HUES48 (cell line): ENCODE measurements at regions not wholly inside any gene's neighbourhood (a gene's known extent, or its start where the extent isn't known, plus 50 kb on each side); places are given as distances from the start of the nearest gene placed in this dataset.

Experiments
- H3K27ac ChIP-seq: one replicate; pipeline ENCODE4 v1.7.0; 2013; ENCODE audit warnings: low read depth, low read length, inconsistent platforms
- H3K27me3 ChIP-seq: 2 replicates; pipeline ENCODE4 v1.6.1; 2013; ENCODE audit warnings: mild to moderate bottlenecking, low read length; ENCODE audit not compliant: control insufficient read depth, insufficient read depth
- H3K36me3 ChIP-seq: 2 replicates; pipeline ENCODE4 v1.6.1; 2013; ENCODE audit warnings: low read length; ENCODE audit not compliant: control insufficient read depth, insufficient read depth
- H3K4me1 ChIP-seq: 2 replicates; pipeline ENCODE4 v1.6.1; 2013; ENCODE audit warnings: mild to moderate bottlenecking, low read length; ENCODE audit not compliant: control insufficient read depth, insufficient read depth
- H3K4me3 ChIP-seq: 2 replicates; pipeline ENCODE4 v1.5.1; 2013; ENCODE audit warnings: mild to moderate bottlenecking, low read depth, low read length
- H3K9ac ChIP-seq: 2 replicates; pipeline ENCODE4 v1.6.1; 2013; ENCODE audit warnings: mild to moderate bottlenecking, low read depth, low read length, moderate library complexity
- H3K9me3 ChIP-seq: 2 replicates; pipeline ENCODE4 v1.6.1; 2013; ENCODE audit warnings: low read length; ENCODE audit not compliant: control insufficient read depth, insufficient read depth

GRCh38 chr5:105726093-105726492 lies 1944.6 kb downstream of the EFNA5 start:
- Histone ChIP-seq H3K27ac (no peak overlapping the region), H3K36me3 (no peaks in the 10 kb centered on the region), H3K9ac (no peak overlapping the region), H3K27me3 (no peaks in the 10 kb centered on the region), H3K9me3 (no peaks in the 10 kb centered on the region), H3K4me3 (no peak overlapping the region), H3K4me1 (no peaks in the 10 kb centered on the region)

DNA sequence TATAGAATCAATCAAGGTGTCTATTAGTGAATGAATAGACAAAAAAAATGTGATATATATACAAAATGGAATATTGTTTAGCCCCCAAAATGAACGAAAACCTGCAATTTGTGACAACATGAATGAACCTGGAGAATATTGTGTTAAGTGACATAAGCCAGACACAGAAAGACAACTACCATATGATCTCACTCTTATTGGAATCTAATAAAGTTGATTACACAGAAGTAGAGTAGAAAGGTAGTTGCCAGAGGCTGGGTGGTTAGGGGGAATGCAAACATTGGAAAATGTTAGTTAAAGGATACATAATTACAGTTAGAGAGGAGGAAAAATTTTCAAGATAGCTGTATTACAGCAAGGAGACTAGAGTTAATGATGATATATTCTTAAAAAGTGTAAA lies 1962.3 kb downstream of the EFNA5 start:
- Histone ChIP-seq H3K4me1 (0 out of 2 replicates have a peak, but pooled peaks cover 9% of the 10 kb centered on the region), H3K27ac (no peak overlapping the region), H3K9me3 (peaks cover 7% of the 10 kb centered on the region; the same call in 1 of the 2 replicates), H3K4me3 (no peak overlapping the region), H3K27me3 (no peaks in the 10 kb centered on the region), H3K36me3 (no peaks in the 10 kb centered on the region), H3K9ac (no peak overlapping the region)

DNA sequence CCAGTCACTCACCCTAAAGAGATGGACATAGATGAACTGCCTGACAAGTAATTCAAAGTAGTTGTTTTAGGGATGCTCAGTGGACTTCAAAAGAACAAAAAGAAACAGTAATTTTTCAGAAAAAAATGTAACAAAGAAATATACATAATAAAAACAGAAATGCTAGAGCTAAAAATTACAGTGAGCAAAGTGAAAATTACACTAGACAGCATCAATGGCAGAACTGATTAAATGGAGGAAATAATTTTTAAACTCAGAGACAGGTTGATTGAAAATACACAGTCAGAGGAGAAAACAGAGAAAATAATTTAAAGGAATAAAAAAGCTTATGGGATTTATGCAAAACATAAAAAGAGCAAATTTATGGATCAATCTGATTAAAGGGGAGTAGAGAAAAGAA lies 1968.4 kb downstream of the EFNA5 start:
- H3K4me3 ChIP-seq = no peak overlapping the region
- H3K9ac ChIP-seq = no peak overlapping the region
- H3K27me3 ChIP-seq = no peaks in the 10 kb centered on the region
- H3K9me3 ChIP-seq = peaks cover 5% of the 10 kb centered on the region; the same call in 1 of the 2 replicates
- no peaks in the 10 kb centered on the region for H3K4me1 ChIP-seq
- H3K36me3 ChIP-seq = no peaks in the 10 kb centered on the region
- no peak overlapping the region for H3K27ac ChIP-seq

GRCh38 chr5:105696440-105696839 lies 1974.3 kb downstream of the EFNA5 start:
- Histone ChIP-seq H3K36me3 (no peaks in the 10 kb centered on the region), H3K9ac (no peak overlapping the region), H3K27me3 (no peaks in the 10 kb centered on the region), H3K9me3 (no peaks in the 10 kb centered on the region), H3K4me3 (no peak overlapping the region), H3K27ac (no peak overlapping the region), H3K4me1 (peaks cover 3% of the 10 kb centered on the region; the same call in 1 of the 2 replicates)

DNA sequence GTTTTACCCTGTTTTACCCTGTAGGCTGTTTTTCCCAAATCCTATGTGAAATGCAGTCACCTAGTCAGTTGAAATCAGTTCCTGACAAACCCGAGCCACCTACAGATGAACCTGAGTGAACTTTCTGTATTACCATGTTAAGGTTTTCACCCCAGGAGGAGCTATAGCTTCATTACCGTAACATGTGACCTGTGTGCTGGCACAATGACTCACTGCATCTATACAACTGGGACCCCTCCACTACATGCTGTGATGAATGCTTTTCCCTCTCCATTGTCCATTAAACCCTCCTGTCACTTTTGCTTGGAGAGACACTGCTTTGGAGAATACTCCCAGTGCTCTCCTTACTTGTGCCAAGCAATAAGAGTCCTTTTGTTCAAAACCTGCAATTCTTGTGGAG lies 1974.8 kb downstream of the EFNA5 start:
- Histone ChIP-seq H3K9me3 (no peaks in the 10 kb centered on the region), H3K36me3 (no peaks in the 10 kb centered on the region), H3K4me3 (no peak overlapping the region), H3K4me1 (peaks cover 3% of the 10 kb centered on the region; the same call in 1 of the 2 replicates), H3K27me3 (no peaks in the 10 kb centered on the region), H3K9ac (no peak overlapping the region), H3K27ac (peak overlapping the region; percentile 54)

DNA sequence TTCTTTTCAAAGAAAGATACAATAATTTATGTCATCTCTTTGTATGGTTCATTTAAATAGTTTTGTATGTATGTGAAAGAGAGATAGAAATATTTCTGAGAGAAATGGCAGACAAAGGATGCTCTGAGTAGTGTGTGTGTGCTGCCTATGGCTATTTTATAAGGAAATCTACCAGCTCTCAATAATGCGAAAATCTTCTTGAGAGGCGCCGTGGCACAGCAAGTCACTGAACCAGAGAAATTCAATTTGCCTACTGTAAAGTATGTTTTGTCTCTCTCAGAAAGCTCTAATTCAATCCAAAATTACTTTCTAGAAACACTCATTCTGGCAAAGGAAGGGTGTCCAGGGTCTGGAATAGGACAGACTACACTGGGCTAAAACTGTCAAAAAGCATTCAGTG lies 1981.1 kb downstream of the EFNA5 start:
- Histone ChIP-seq H3K27ac (no peak overlapping the region), H3K9me3 (no peaks in the 10 kb centered on the region), H3K9ac (no peak overlapping the region), H3K36me3 (no peaks in the 10 kb centered on the region), H3K4me1 (peaks cover 40% of the 10 kb centered on the region), H3K27me3 (no peaks in the 10 kb centered on the region), H3K4me3 (no peak overlapping the region)

- H3K36me3 ChIP-seq = no peaks in the 10 kb centered on the region
- peaks cover 40% of the 10 kb centered on the region for H3K4me1 ChIP-seq
- peak overlapping the region; percentile 48 for H3K27ac ChIP-seq
- H3K9ac ChIP-seq = no peak overlapping the region
- H3K27me3 ChIP-seq = no peaks in the 10 kb centered on the region
- no peak overlapping the region for H3K4me3 ChIP-seq
- no peaks in the 10 kb centered on the region for H3K9me3 ChIP-seq
Measured at GRCh38 chr5:105688227-105688792, 1982.4 kb downstream of the EFNA5 start.

GRCh38 chr5:105687493-105687892 lies 1983.2 kb downstream of the EFNA5 start:
- Histone ChIP-seq H3K9ac (no peak overlapping the region), H3K27ac (peak overlapping the region; percentile 34), H3K36me3 (no peaks in the 10 kb centered on the region), H3K9me3 (no peaks in the 10 kb centered on the region), H3K27me3 (no peaks in the 10 kb centered on the region), H3K4me1 (peaks cover 40% of the 10 kb centered on the region), H3K4me3 (no peak overlapping the region; the same call in 1 of the 2 replicates)

DNA sequence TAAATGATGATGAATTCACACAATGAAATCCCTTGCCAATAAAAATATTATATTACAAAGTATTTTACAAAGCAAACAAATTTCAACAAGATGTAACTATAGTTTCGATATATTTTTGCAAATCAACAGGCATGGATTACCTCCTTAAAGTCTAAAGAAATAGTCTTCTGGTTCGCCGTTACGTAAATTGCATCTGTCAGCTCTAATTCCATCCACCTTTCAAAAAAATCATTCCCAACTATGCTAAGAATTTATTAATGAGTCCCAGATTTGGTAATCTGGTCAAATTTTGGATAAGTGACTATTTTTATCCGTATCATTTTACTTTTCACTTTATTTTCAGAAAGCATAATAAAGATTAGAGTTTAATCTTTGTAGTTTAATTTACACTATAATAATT lies 1984.9 kb downstream of the EFNA5 start:
- H3K36me3 ChIP-seq = no peaks in the 10 kb centered on the region
- no peak overlapping the region for H3K4me3 ChIP-seq
- no peaks in the 10 kb centered on the region for H3K9me3 ChIP-seq
- H3K27ac ChIP-seq = no peak overlapping the region
- no peaks in the 10 kb centered on the region for H3K27me3 ChIP-seq
- H3K9ac ChIP-seq = no peak overlapping the region
- peaks cover 40% of the 10 kb centered on the region for H3K4me1 ChIP-seq

- Histone ChIP-seq H3K4me3 (no peak overlapping the region), H3K36me3 (no peaks in the 10 kb centered on the region), H3K9me3 (no peaks in the 10 kb centered on the region), H3K4me1 (peaks cover 40% of the 10 kb centered on the region), H3K9ac (no peak overlapping the region), H3K27me3 (no peaks in the 10 kb centered on the region), H3K27ac (no peak overlapping the region)
Measured at GRCh38 chr5:105684799-105685198, 1985.9 kb downstream of the EFNA5 start.

DNA sequence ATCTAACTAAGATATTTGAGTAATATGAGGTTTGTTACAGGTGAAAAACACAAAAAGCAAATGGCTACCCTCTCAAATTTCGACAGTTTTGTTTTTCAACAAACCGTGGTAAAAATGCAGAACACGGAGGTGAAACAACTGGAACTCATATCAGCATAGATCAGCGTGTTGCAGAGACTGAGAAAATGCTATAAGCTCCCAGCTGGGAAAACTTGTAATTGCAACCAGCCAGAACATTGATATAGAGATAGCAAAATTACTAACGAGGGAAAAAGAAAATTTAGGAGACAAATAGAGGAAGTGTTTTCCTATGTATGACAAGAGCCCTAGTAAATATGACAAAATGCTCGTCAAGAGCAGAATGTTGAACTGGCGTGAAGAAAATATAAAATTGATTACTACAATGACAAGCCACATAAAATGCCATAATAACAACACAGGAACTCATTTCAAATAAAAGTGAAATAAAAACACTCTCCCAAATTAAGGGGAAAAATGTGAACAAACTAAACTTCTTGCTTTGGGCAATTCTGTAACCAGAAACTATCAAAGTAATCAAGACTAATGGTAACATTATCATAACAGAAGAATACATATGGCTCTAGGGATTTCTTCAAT lies 1989.8 kb downstream of the EFNA5 start:
- peaks cover 2% of the 10 kb centered on the region; the same call in 1 of the 2 replicates for H3K4me1 ChIP-seq
- H3K9me3 ChIP-seq = no peaks in the 10 kb centered on the region
- no peaks in the 10 kb centered on the region for H3K27me3 ChIP-seq
- no peaks in the 10 kb centered on the region for H3K36me3 ChIP-seq
- no peak overlapping the region for H3K9ac ChIP-seq
- no peak overlapping the region for H3K27ac ChIP-seq
- no peak overlapping the region for H3K4me3 ChIP-seq
